ENCODE measurements at regions not wholly inside any gene's neighbourhood (a gene's known extent, or its start where the extent isn't known, plus 50 kb on each side); places are given as distances from the start of the nearest gene placed in this dataset.

- Mint-ChIP-seq H3K27ac (no peak overlapping the region), H3K27me3 (ENCODE audit: low read depth in 3 of 3) (peaks cover 95 to 98% (median 98%) of the 10 kb centered on the region in 3 donors), H3K4me1 (peaks cover 14% of the 10 kb centered on the region), H3K36me3 (peaks cover under 1 to 5% of the 10 kb centered on the region in 2 donors), H3K4me3 (peak overlapping the region in 1 of 2 donors; percentile 69), H3K9me3 (peaks cover 7 to 35% (median 25%) of the 10 kb centered on the region in 7 donors)
- Histone ChIP-seq H3K4me3 (replicated peaks in 1 of 3; ENCODE audit: low read depth in 2 of 3, low read length in 3 of 3) (no peak overlapping the region), H3K9ac (ENCODE audit: insufficient read depth, low read length, poor library complexity, severe bottlenecking) (no peak overlapping the region), H3K4me2 (replicated peaks; ENCODE audit: extremely low read depth, low read length, poor library complexity, severe bottlenecking) (no peak overlapping the region), H3K27ac (ENCODE audit: low read depth in 1 of 2, low read length in 2 of 2) (no peak overlapping the region), H4K20me1 (ENCODE audit: insufficient read depth, low read length) (no peaks in the 10 kb centered on the region), H3K36me3 (replicated peaks in 1 of 2; ENCODE audit: control insufficient read depth in 1 of 2, insufficient read depth in 2 of 2, low read length in 2 of 2) (no peaks in the 10 kb centered on the region), H3K4me1 (ENCODE audit: control insufficient read depth in 1 of 2, insufficient read depth in 2 of 2, low read length in 2 of 2) (peaks cover 14 to 15% of the 10 kb centered on the region in 2 donors), H3K9me3 (replicated peaks in 1 of 2; ENCODE audit: control insufficient read depth in 1 of 2, insufficient read depth in 1 of 2, low read length in 2 of 2) (peaks cover 0 to 27% of the 10 kb centered on the region in 2 donors), H3K27me3 (ENCODE audit: control insufficient read depth in 2 of 2, insufficient read depth in 2 of 2, low read length in 2 of 2) (peaks cover 91 to 100% of the 10 kb centered on the region in 2 donors), H2AFZ (ENCODE audit: insufficient read depth, low read depth, low read length, poor library complexity, severe bottlenecking) (no peak overlapping the region), H3K79me2 (ENCODE audit: insufficient read depth, low read length) (no peaks in the 10 kb centered on the region)
- TF ChIP-seq CTCF (IDR thresholded peaks at IDR 0.05), result no peak
- WGBS (ENCODE audit: insufficient coverage), result 96% methylated on average over 8 of the region's 14 CpGs
- no peak for DNase-seq
- intact Hi-C loops (cut with micrococcal nuclease), result loop anchor here in 1 of 2 donors (10.0 kb wide), 1 partner anchor 89 kb away; no protein-coding TSS in a partner anchor
Observed at GRCh38 chr13:99123101-99124045, 77.3 kb upstream of the UBAC2 start.

GRCh38 chr13:99124046-99124400 lies 76.6 kb upstream of the UBAC2 start:
- Histone ChIP-seq H3K79me2 (ENCODE audit: insufficient read depth, low read length) (no peaks in the 10 kb centered on the region), H4K20me1 (ENCODE audit: insufficient read depth, low read length) (no peaks in the 10 kb centered on the region), H3K4me1 (ENCODE audit: control insufficient read depth in 1 of 2, insufficient read depth in 2 of 2, low read length in 2 of 2) (peaks cover 14 to 15% of the 10 kb centered on the region in 2 donors), H3K27ac (ENCODE audit: low read depth in 1 of 2, low read length in 2 of 2) (no peak overlapping the region), H3K4me2 (replicated peaks; ENCODE audit: extremely low read depth, low read length, poor library complexity, severe bottlenecking) (no peak overlapping the region), H3K9ac (ENCODE audit: insufficient read depth, low read length, poor library complexity, severe bottlenecking) (no peak overlapping the region), H2AFZ (ENCODE audit: insufficient read depth, low read depth, low read length, poor library complexity, severe bottlenecking) (no peak overlapping the region), H3K9me3 (replicated peaks in 1 of 2; ENCODE audit: control insufficient read depth in 1 of 2, insufficient read depth in 1 of 2, low read length in 2 of 2) (peaks cover 0 to 34% of the 10 kb centered on the region in 2 donors), H3K4me3 (replicated peaks in 1 of 3; ENCODE audit: low read depth in 2 of 3, low read length in 3 of 3) (no peak overlapping the region), H3K36me3 (replicated peaks in 1 of 2; ENCODE audit: control insufficient read depth in 1 of 2, insufficient read depth in 2 of 2, low read length in 2 of 2) (no peaks in the 10 kb centered on the region), H3K27me3 (ENCODE audit: control insufficient read depth in 2 of 2, insufficient read depth in 2 of 2, low read length in 2 of 2) (peaks cover 92 to 100% of the 10 kb centered on the region in 2 donors)
- DNase-seq, result no peak
- Mint-ChIP-seq H3K9me3 (peaks cover 7 to 33% (median 25%) of the 10 kb centered on the region in 7 donors), H3K36me3 (peaks cover 0 to 5% of the 10 kb centered on the region in 2 donors), H3K4me3 (peak overlapping the region in 1 of 2 donors; percentile 69), H3K27ac (no peak overlapping the region), H3K27me3 (ENCODE audit: low read depth in 3 of 3) (peaks cover 95 to 98% (median 98%) of the 10 kb centered on the region in 3 donors), H3K4me1 (peaks cover 14% of the 10 kb centered on the region)
- no CpG with 5 or more reads among the region's 1 CpG for WGBS (ENCODE audit: insufficient coverage)
- intact Hi-C loops (cut with micrococcal nuclease), result loop anchor here in 1 of 2 donors (10.0 kb wide), 1 partner anchor 89 kb away; no protein-coding TSS in a partner anchor
- TF ChIP-seq CTCF (IDR thresholded peaks at IDR 0.05), result no peak

Measured in CD14-positive monocyte (primary cell).